PFSK-1 (cell line): ENCODE measurements at regions not wholly inside any gene's neighbourhood (a gene's known extent, or its start where the extent isn't known, plus 50 kb on each side); places are given as distances from the start of the nearest gene placed in this dataset.

ENCODE experiments used
- FOXP2 ChIP-seq: optimal IDR thresholded peaks from 2 replicates; pipeline ENCODE3; 2011; ENCODE audit warnings: borderline replicate concordance, control low read depth, inconsistent platforms; ENCODE audit not compliant: insufficient read depth; ENCODE audit errors: extremely low read length, extremely low read depth
- POLR2AphosphoS5 ChIP-seq: IDR thresholded peaks from 2 replicates; pipeline ENCODE4 v1.6.1; 2012; ENCODE audit warnings: low read depth, mild to moderate bottlenecking, control low read depth, low read length, moderate library complexity
- REST ChIP-seq, 2 experiments: IDR thresholded peaks; 2 replicates each; pipeline versions ENCODE4 v1.6.1 to v1.8.0; 2011 to 2012; ENCODE audit warnings: low read depth in 2 of 2, low read length in 2 of 2, control low read depth in 1 of 2, inconsistent platforms in 1 of 2, mild to moderate bottlenecking in 1 of 2, moderate library complexity in 1 of 2; ENCODE audit not compliant: insufficient read depth in 1 of 2
- SIN3A ChIP-seq: IDR thresholded peaks from 2 replicates; pipeline ENCODE4 v1.6.1; 2012; ENCODE audit warnings: mild to moderate bottlenecking, low read length, moderate library complexity, borderline replicate concordance; ENCODE audit not compliant: insufficient read depth
- TAF1 ChIP-seq: IDR thresholded peaks from 2 replicates; pipeline ENCODE4 v1.6.1; 2012; ENCODE audit warnings: low read length, control low read depth, borderline replicate concordance; ENCODE audit not compliant: insufficient read depth

GRCh38 chr1:81020506-81020905 lies 780.2 kb upstream of the ADGRL2 start:
- no peak for TF ChIP-seq POLR2AphosphoS5
- TF ChIP-seq TAF1 = no peak
- no peak for TF ChIP-seq SIN3A
- no peak for TF ChIP-seq FOXP2
- TF ChIP-seq REST (IDR thresholded peaks at IDR 0.05; ENCODE audit: insufficient read depth in 1 of 2, low read depth in 2 of 2, low read length in 2 of 2) = no peak

GRCh38 chr1:81010126-81010525 lies 790.6 kb upstream of the ADGRL2 start:
- no peak for TF ChIP-seq POLR2AphosphoS5
- TF ChIP-seq REST (IDR thresholded peaks at IDR 0.05; ENCODE audit: insufficient read depth in 1 of 2, low read depth in 2 of 2, low read length in 2 of 2) = no peak
- TF ChIP-seq TAF1 = no peak
- no peak for TF ChIP-seq SIN3A
- TF ChIP-seq FOXP2 = no peak

GRCh38 chr1:81008293-81008692 lies 792.4 kb upstream of the ADGRL2 start:
- no peak for TF ChIP-seq REST (IDR thresholded peaks at IDR 0.05; ENCODE audit: insufficient read depth in 1 of 2, low read depth in 2 of 2, low read length in 2 of 2)
- no peak for TF ChIP-seq FOXP2
- TF ChIP-seq POLR2AphosphoS5 = no peak
- no peak for TF ChIP-seq SIN3A
- TF ChIP-seq TAF1 = no peak

- TF ChIP-seq POLR2AphosphoS5 = no peak
- no peak for TF ChIP-seq FOXP2
- no peak for TF ChIP-seq SIN3A
- TF ChIP-seq TAF1 = no peak
- TF ChIP-seq REST (IDR thresholded peaks at IDR 0.05; ENCODE audit: insufficient read depth in 1 of 2, low read depth in 2 of 2, low read length in 2 of 2) = no peak
Observed at GRCh38 chr1:81007024-81007423, 793.7 kb upstream of the ADGRL2 start.

- no peak for TF ChIP-seq FOXP2
- no peak for TF ChIP-seq SIN3A
- no peak for TF ChIP-seq REST (IDR thresholded peaks at IDR 0.05; ENCODE audit: insufficient read depth in 1 of 2, low read depth in 2 of 2, low read length in 2 of 2)
Observed at GRCh38 chr1:81006502-81006901, 794.2 kb upstream of the ADGRL2 start.
